ENCODE measurements at regions not wholly inside any gene's neighbourhood (a gene's known extent, or its start where the extent isn't known, plus 50 kb on each side); places are given as distances from the start of the nearest gene placed in this dataset.

DNA sequence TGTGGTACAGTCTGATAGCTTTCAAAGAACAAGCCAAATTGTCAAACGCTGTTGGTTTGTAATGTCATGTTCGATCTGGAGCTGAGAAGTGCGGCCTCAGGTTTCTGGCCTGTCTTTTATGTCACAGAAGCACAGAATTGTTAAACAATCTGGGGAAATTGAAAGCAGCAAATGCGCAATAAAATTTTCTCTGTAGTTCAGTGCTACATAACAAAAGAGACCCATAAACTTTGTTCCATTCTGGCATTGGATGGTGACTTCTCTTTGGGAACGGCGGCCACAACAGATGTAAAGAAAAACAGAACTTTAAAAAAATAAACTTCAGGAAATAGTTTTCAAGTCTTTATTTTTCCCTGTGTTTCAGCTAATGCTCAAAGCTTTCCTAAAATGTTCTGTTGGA is 106.9 kb downstream of the PRL start:
- H2AFZ ChIP-seq (ENCODE audit: low read depth), result no peak overlapping the region
- H3F3A ChIP-seq (replicated peaks; ENCODE audit: insufficient read depth), result peaks cover 5% of the 10 kb centered on the region
- no peaks in the 10 kb centered on the region for H4K20me1 ChIP-seq (ENCODE audit: insufficient read depth)
- H3K79me2 ChIP-seq (ENCODE audit: insufficient read depth), result no peaks in the 10 kb centered on the region
- H3K27me3 ChIP-seq (ENCODE audit: insufficient read depth), result no peaks in the 10 kb centered on the region
- peaks cover 0 to 2% of the 10 kb centered on the region in 2 experiments for H3K36me3 ChIP-seq (replicated peaks in 1 of 2; ENCODE audit: control insufficient read depth in 1 of 2, insufficient read depth in 2 of 2, low read length in 1 of 2)
- TF ChIP-seq FOXM1 (IDR thresholded peaks at IDR 0.05; ENCODE audit: low read depth), result no peak
- no peak for TF ChIP-seq FOSL2 (IDR thresholded peaks at IDR 0.05; ENCODE audit: borderline replicate concordance, low read depth)
- no peak for TF ChIP-seq NRF1 (IDR thresholded peaks at IDR 0.05; ENCODE audit: low read depth, low read length)
- no peak for TF ChIP-seq SMC3 (IDR thresholded peaks at IDR 0.05; ENCODE audit: low read depth, low read length)
- no peak for TF ChIP-seq RAD21 (IDR thresholded peaks at IDR 0.05; ENCODE audit: low read length)
- TF ChIP-seq MXI1 (IDR thresholded peaks at IDR 0.05; ENCODE audit: low read depth, low read length), result no peak
- TF ChIP-seq, protein P1, sequence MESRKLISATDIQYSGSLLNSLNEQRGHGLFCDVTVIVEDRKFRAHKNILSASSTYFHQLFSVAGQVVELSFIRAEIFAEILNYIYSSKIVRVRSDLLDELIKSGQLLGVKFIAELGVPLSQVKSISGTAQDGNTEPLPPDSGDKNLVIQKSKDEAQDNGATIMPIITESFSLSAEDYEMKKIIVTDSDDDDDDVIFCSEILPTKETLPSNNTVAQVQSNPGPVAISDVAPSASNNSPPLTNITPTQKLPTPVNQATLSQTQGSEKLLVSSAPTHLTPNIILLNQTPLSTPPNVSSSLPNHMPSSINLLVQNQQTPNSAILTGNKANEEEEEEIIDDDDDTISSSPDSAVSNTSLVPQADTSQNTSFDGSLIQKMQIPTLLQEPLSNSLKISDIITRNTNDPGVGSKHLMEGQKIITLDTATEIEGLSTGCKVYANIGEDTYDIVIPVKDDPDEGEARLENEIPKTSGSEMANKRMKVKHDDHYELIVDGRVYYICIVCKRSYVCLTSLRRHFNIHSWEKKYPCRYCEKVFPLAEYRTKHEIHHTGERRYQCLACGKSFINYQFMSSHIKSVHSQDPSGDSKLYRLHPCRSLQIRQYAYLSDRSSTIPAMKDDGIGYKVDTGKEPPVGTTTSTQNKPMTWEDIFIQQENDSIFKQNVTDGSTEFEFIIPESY (IDR thresholded peaks at IDR 0.05; ENCODE audit: borderline replicate concordance, low read depth), result no peak
- TF ChIP-seq TEAD4 (IDR thresholded peaks at IDR 0.05; ENCODE audit: borderline replicate concordance, insufficient read depth), result no peak
- TF ChIP-seq MEF2A (IDR thresholded peaks at IDR 0.05; ENCODE audit: borderline replicate concordance, low read depth), result no peak
- TF ChIP-seq POLR2AphosphoS5 (IDR thresholded peaks at IDR 0.05; ENCODE audit: low read depth, low read length), result no peak
- H3K9me2 ChIP-seq, result no peaks in the 10 kb centered on the region
- no peak overlapping the region for H3K9ac ChIP-seq
- H3K4me2 ChIP-seq, result no peak overlapping the region
- 98% methylated on average over 6 of the region's 6 CpGs for WGBS (ENCODE audit: low lambda C conversion rate)
- H3K4me3 ChIP-seq (ENCODE audit: low read depth in 2 of 2, low read length in 1 of 2), result no peak overlapping the region
- ChIA-PET CTCF (interaction anchor here (1.6 kb wide), 1 partner anchor 23 kb away, joined by 3 read pairs; no protein-coding TSS in a partner anchor), POLR2A (no interaction called here)
- H3K9me3 ChIP-seq, result no peaks in the 10 kb centered on the region
- no peaks in the 10 kb centered on the region for H3K4me1 ChIP-seq (ENCODE audit: control insufficient read depth in 1 of 2, insufficient read depth in 2 of 2, low read depth in 1 of 2, low read length in 1 of 2)
- no peak for DNase-seq
- no peak overlapping the region for H3K27ac ChIP-seq (ENCODE audit: low read depth in 2 of 2, low read length in 1 of 2)

GRCh38 chr6:22194188-22194921 is 102.5 kb downstream of the PRL start:
- CTCF ChIA-PET, result no interaction called here
- H3K9me2 ChIP-seq, result no peaks in the 10 kb centered on the region

More at GRCh38 chr6:22194188-22194921, 102.5 kb downstream of the PRL start:
- Histone ChIP-seq H3K4me3 (ENCODE audit: low read depth in 2 of 2, low read length in 1 of 2) (no peak overlapping the region), H3K9me3 (no peaks in the 10 kb centered on the region), H3K79me2 (ENCODE audit: insufficient read depth) (no peaks in the 10 kb centered on the region), H3K4me2 (no peak overlapping the region), H3K27ac (ENCODE audit: low read depth in 2 of 2, low read length in 1 of 2) (no peak overlapping the region), H3K27me3 (ENCODE audit: insufficient read depth) (no peaks in the 10 kb centered on the region), H3K9ac (no peak overlapping the region), H3F3A (replicated peaks; ENCODE audit: insufficient read depth) (peaks cover 5% of the 10 kb centered on the region), H2AFZ (ENCODE audit: low read depth) (no peak overlapping the region), H4K20me1 (ENCODE audit: insufficient read depth) (no peaks in the 10 kb centered on the region), H3K36me3 (replicated peaks in 1 of 2; ENCODE audit: control insufficient read depth in 1 of 2, insufficient read depth in 2 of 2, low read length in 1 of 2) (no peaks in the 10 kb centered on the region), H3K4me1 (ENCODE audit: control insufficient read depth in 1 of 2, insufficient read depth in 2 of 2, low read depth in 1 of 2, low read length in 1 of 2) (no peaks in the 10 kb centered on the region)
- 70% methylated on average over 3 of the region's 3 CpGs for WGBS (ENCODE audit: low lambda C conversion rate)
- DNase-seq, result no peak
- TF ChIP-seq, protein P2, sequence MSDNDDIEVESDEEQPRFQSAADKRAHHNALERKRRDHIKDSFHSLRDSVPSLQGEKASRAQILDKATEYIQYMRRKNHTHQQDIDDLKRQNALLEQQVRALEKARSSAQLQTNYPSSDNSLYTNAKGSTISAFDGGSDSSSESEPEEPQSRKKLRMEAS (IDR thresholded peaks at IDR 0.05; ENCODE audit: low read depth), result no peak
- TF ChIP-seq, protein P3, sequence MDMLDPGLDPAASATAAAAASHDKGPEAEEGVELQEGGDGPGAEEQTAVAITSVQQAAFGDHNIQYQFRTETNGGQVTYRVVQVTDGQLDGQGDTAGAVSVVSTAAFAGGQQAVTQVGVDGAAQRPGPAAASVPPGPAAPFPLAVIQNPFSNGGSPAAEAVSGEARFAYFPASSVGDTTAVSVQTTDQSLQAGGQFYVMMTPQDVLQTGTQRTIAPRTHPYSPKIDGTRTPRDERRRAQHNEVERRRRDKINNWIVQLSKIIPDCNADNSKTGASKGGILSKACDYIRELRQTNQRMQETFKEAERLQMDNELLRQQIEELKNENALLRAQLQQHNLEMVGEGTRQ (IDR thresholded peaks at IDR 0.05; ENCODE audit: borderline replicate concordance, low read depth, low read length), result no peak
- no peak for TF ChIP-seq NFIC (IDR thresholded peaks at IDR 0.05; ENCODE audit: borderline replicate concordance)
- TF ChIP-seq, protein P4, sequence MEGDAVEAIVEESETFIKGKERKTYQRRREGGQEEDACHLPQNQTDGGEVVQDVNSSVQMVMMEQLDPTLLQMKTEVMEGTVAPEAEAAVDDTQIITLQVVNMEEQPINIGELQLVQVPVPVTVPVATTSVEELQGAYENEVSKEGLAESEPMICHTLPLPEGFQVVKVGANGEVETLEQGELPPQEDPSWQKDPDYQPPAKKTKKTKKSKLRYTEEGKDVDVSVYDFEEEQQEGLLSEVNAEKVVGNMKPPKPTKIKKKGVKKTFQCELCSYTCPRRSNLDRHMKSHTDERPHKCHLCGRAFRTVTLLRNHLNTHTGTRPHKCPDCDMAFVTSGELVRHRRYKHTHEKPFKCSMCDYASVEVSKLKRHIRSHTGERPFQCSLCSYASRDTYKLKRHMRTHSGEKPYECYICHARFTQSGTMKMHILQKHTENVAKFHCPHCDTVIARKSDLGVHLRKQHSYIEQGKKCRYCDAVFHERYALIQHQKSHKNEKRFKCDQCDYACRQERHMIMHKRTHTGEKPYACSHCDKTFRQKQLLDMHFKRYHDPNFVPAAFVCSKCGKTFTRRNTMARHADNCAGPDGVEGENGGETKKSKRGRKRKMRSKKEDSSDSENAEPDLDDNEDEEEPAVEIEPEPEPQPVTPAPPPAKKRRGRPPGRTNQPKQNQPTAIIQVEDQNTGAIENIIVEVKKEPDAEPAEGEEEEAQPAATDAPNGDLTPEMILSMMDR (IDR thresholded peaks at IDR 0.05), result no peak
- no peak for TF ChIP-seq RAD21 (IDR thresholded peaks at IDR 0.05; ENCODE audit: low read length)
- no peak for TF ChIP-seq CHD2 (IDR thresholded peaks at IDR 0.05; ENCODE audit: low read length, partially characterized antibody)
- TF ChIP-seq FOXM1 (IDR thresholded peaks at IDR 0.05; ENCODE audit: low read depth), result no peak
- TF ChIP-seq PBX3 (IDR thresholded peaks at IDR 0.05), result no peak
- TF ChIP-seq TCF12 (IDR thresholded peaks at IDR 0.05), result no peak
- no peak for TF ChIP-seq IRF3 (IDR thresholded peaks at IDR 0.05; ENCODE audit: low read depth, low read length)
- no peak for TF ChIP-seq SMC3 (IDR thresholded peaks at IDR 0.05; ENCODE audit: low read depth, low read length)
- TF ChIP-seq TEAD4 (IDR thresholded peaks at IDR 0.05; ENCODE audit: borderline replicate concordance, insufficient read depth), result no peak
- no peak for TF ChIP-seq GABPA (IDR thresholded peaks at IDR 0.05; ENCODE audit: low read depth)
- TF ChIP-seq POLR2AphosphoS5 (IDR thresholded peaks at IDR 0.05; ENCODE audit: low read depth, low read length), result no peak
- POLR2A ChIA-PET, result no interaction called here
